Spleen (tissue), 7 donors: ENCODE measurements at regions not wholly inside any gene's neighbourhood (a gene's known extent, or its start where the extent isn't known, plus 50 kb on each side); places are given as distances from the start of the nearest gene placed in this dataset.

ENCODE experiments used
- CTCF ChIP-seq, 11 experiments: fragments of 200-600 bp in 7 of 11; fragments of 450-650 bp in 4 of 11; sonication (generic) in 4 of 11; IDR thresholded peaks in 8 of 11; conservative IDR thresholded peaks in 3 of 11; 1 replicate in 7 of 11; 2 replicates in 4 of 11; pipeline versions ENCODE4 v1.4.0 to v1.8.0; 2016 to 2021; ENCODE audit warnings: antibody characterized with exemption in 11 of 11, inconsistent platforms in 4 of 11, mild to moderate bottlenecking in 1 of 11
- POLR2A ChIP-seq, 3 donors: fragments of 450-650 bp; IDR thresholded peaks; one replicate each; pipeline ENCODE4 v1.5.1; 2017; ENCODE audit warnings: antibody characterized with exemption in 3 of 3, mild to moderate bottlenecking in 1 of 3
- POLR2AphosphoS5 ChIP-seq, 3 donors: sonication (generic); formaldehyde crosslinking; IDR thresholded peaks; one replicate each; pipeline ENCODE4 v1.5.1; 2017; ENCODE audit warnings: antibody characterized with exemption in 3 of 3
- donor health status: DM: no; HTN: no; CAD: no; lungs with moderate emphysema.
- donor health status: DM: no; HTN: no; CAD: no.
- donor health status: DM: no; HTN: no; CAD: no.

GRCh38 chr3:16106050-16106449 lies 68.4 kb upstream of the GALNT15 start:
- no peak for TF ChIP-seq CTCF (IDR thresholded peaks at IDR 0.05 in 8 of 11, conservative IDR thresholded peaks at IDR 0.05 in 3 of 11)
- TF ChIP-seq POLR2A (IDR thresholded peaks at IDR 0.05), result no peak
- no peak for TF ChIP-seq POLR2AphosphoS5 (IDR thresholded peaks at IDR 0.05)
